Adrenal gland (tissue), 5 donors: ENCODE measurements at regions not wholly inside any gene's neighbourhood (a gene's known extent, or its start where the extent isn't known, plus 50 kb on each side); places are given as distances from the start of the nearest gene placed in this dataset.

Experiments
- POLR2A ChIP-seq, 2 donors: fragments of 450-650 bp; IDR thresholded peaks; one replicate each; pipeline ENCODE4 v1.6.1; 2017; ENCODE audit warnings: antibody characterized with exemption in 2 of 2, mild to moderate bottlenecking in 2 of 2, moderate library complexity in 1 of 2
- TF ChIP-seq, protein P1 (sequence below), 6 experiments: fragments of 450-650 bp in 4 of 6; fragments of 200-600 bp in 2 of 6; sonication (generic) in 1 of 6; IDR thresholded peaks; 1 replicate in 5 of 6; 2 replicates in 1 of 6; pipeline versions ENCODE4 v1.5.1 to v1.8.0; 2016 to 2021; ENCODE audit warnings: antibody characterized with exemption in 6 of 6, mild to moderate bottlenecking in 2 of 6, moderate library complexity in 1 of 6
- donor health status: DM: no; HTN: no; CAD: no.

DNA sequence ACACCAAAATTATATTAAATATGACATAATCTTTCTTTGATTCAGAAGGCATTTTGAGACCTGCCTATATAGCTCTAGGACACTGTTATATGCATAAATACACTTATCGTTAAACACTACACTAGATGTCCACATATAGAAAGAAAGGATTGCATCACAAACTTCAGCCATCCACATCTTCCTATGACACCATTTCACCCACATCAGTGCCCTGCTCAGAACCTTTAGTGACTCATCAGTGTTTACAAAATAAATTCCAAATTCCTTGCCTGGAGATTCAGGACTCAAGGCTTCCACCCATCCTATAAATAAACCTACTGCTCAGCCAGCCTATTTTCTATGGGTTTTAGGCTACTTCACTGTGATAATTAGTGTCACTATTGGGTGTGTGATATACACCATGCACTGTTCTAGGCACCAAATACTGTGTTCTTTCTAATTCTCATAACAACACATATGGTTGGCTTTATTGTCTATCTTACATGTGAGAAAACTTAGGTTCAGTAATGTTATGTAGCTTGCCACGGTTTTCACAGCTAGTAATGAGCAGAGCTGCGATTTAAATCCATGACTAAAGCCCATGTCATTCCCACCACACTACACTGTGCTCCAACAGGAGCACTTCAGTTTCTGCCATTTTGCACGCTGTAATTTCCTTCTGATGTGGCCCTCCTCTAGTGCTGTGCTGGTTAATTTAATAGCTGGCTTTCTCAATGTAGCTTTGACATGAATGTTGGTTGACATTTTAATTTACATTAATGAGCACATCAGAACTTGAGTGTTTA, 103.3 kb downstream of the SREK1 start:
- no peak for TF ChIP-seq POLR2A (IDR thresholded peaks at IDR 0.05)
- TF ChIP-seq, protein P1, sequence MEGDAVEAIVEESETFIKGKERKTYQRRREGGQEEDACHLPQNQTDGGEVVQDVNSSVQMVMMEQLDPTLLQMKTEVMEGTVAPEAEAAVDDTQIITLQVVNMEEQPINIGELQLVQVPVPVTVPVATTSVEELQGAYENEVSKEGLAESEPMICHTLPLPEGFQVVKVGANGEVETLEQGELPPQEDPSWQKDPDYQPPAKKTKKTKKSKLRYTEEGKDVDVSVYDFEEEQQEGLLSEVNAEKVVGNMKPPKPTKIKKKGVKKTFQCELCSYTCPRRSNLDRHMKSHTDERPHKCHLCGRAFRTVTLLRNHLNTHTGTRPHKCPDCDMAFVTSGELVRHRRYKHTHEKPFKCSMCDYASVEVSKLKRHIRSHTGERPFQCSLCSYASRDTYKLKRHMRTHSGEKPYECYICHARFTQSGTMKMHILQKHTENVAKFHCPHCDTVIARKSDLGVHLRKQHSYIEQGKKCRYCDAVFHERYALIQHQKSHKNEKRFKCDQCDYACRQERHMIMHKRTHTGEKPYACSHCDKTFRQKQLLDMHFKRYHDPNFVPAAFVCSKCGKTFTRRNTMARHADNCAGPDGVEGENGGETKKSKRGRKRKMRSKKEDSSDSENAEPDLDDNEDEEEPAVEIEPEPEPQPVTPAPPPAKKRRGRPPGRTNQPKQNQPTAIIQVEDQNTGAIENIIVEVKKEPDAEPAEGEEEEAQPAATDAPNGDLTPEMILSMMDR (IDR thresholded peaks at IDR 0.05), result no peak
